ENCODE measurements at regions not wholly inside any gene's neighbourhood (a gene's known extent, or its start where the extent isn't known, plus 50 kb on each side); places are given as distances from the start of the nearest gene placed in this dataset.

DNA sequence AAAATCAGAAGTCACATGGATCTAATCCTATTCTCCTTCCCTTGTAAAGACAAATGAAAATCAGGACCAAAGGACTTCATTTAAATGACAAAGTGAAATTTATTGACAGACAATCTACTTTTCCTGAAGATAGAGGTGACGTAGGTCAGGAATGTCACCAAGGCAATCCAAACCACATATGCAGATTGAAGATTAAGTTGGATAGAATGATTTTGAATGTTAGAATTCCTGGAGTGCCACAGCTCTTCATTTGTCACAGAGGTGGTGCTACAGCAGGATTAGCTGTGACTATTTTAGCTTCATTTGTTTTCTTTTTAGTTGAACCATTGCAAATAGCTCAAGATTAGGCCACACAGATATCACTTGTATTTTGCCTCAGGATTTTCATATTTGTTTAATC is 736.0 kb upstream of the ARRDC3 start:
- TF ChIP-seq, protein P1, sequence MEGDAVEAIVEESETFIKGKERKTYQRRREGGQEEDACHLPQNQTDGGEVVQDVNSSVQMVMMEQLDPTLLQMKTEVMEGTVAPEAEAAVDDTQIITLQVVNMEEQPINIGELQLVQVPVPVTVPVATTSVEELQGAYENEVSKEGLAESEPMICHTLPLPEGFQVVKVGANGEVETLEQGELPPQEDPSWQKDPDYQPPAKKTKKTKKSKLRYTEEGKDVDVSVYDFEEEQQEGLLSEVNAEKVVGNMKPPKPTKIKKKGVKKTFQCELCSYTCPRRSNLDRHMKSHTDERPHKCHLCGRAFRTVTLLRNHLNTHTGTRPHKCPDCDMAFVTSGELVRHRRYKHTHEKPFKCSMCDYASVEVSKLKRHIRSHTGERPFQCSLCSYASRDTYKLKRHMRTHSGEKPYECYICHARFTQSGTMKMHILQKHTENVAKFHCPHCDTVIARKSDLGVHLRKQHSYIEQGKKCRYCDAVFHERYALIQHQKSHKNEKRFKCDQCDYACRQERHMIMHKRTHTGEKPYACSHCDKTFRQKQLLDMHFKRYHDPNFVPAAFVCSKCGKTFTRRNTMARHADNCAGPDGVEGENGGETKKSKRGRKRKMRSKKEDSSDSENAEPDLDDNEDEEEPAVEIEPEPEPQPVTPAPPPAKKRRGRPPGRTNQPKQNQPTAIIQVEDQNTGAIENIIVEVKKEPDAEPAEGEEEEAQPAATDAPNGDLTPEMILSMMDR (IDR thresholded peaks at IDR 0.05; ENCODE audit: insufficient read depth, low read length): no peak
- TF ChIP-seq SPI1 (IDR thresholded peaks at IDR 0.05; ENCODE audit: borderline replicate concordance, low read depth): no peak
- TF ChIP-seq GABPA (IDR thresholded peaks at IDR 0.05; ENCODE audit: low read depth): no peak
- no peak for TF ChIP-seq POLR2AphosphoS5 (IDR thresholded peaks at IDR 0.05; ENCODE audit: low read depth)
- TF ChIP-seq, protein P2, sequence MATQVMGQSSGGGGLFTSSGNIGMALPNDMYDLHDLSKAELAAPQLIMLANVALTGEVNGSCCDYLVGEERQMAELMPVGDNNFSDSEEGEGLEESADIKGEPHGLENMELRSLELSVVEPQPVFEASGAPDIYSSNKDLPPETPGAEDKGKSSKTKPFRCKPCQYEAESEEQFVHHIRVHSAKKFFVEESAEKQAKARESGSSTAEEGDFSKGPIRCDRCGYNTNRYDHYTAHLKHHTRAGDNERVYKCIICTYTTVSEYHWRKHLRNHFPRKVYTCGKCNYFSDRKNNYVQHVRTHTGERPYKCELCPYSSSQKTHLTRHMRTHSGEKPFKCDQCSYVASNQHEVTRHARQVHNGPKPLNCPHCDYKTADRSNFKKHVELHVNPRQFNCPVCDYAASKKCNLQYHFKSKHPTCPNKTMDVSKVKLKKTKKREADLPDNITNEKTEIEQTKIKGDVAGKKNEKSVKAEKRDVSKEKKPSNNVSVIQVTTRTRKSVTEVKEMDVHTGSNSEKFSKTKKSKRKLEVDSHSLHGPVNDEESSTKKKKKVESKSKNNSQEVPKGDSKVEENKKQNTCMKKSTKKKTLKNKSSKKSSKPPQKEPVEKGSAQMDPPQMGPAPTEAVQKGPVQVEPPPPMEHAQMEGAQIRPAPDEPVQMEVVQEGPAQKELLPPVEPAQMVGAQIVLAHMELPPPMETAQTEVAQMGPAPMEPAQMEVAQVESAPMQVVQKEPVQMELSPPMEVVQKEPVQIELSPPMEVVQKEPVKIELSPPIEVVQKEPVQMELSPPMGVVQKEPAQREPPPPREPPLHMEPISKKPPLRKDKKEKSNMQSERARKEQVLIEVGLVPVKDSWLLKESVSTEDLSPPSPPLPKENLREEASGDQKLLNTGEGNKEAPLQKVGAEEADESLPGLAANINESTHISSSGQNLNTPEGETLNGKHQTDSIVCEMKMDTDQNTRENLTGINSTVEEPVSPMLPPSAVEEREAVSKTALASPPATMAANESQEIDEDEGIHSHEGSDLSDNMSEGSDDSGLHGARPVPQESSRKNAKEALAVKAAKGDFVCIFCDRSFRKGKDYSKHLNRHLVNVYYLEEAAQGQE (IDR thresholded peaks at IDR 0.05; ENCODE audit: insufficient replicate concordance, low read depth): no peak
- Histone ChIP-seq H3K27me3 (ENCODE audit: insufficient read depth, poor library complexity, severe bottlenecking) (no peaks in the 10 kb centered on the region), H3K27ac (replicated peaks) (no peak overlapping the region), H3K4me3 (replicated peaks; ENCODE audit: insufficient read depth, low read length) (no peak overlapping the region)
- DNase-seq (ENCODE audit: low read depth in 1 of 2, low spot score in 1 of 2): no peak

DNA sequence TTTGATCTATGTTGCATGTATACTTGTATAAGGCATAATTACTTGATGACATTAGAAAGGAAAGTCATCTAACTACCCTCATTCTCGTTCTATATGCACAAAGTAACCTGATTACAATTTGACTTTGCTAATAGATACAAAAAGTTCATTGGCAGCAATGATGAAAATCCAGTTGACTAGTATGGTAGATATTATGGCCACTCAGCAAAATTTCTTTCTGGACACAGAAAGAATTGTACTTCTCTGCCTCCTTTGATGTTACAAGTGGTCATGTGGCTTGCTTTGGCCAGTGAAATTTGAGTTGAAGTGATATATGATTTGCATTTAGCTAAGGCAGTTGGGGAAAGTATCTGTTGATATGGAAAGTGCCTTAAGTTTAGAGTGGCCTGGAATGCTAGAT is 723.7 kb upstream of the ARRDC3 start:
- no peak for DNase-seq (ENCODE audit: low read depth in 1 of 2, low spot score in 1 of 2)
- Histone ChIP-seq H3K4me3 (replicated peaks; ENCODE audit: insufficient read depth, low read length) (no peak overlapping the region), H3K27ac (replicated peaks) (no peak overlapping the region), H3K27me3 (ENCODE audit: insufficient read depth, poor library complexity, severe bottlenecking) (no peaks in the 10 kb centered on the region)
- TF ChIP-seq, protein P1 (IDR thresholded peaks at IDR 0.05; ENCODE audit: insufficient read depth, low read length): no peak
- TF ChIP-seq POLR2AphosphoS5 (IDR thresholded peaks at IDR 0.05; ENCODE audit: low read depth): no peak
- TF ChIP-seq GABPA (IDR thresholded peaks at IDR 0.05; ENCODE audit: low read depth): no peak
- TF ChIP-seq SPI1 (IDR thresholded peaks at IDR 0.05; ENCODE audit: borderline replicate concordance, low read depth): no peak
- TF ChIP-seq, protein P2 (IDR thresholded peaks at IDR 0.05; ENCODE audit: insufficient replicate concordance, low read depth): no peak

GRCh38 chr5:92104126-92104525 is 721.0 kb upstream of the ARRDC3 start:
- H3K4me3 ChIP-seq (replicated peaks; ENCODE audit: insufficient read depth, low read length): no peak overlapping the region
- no peaks in the 10 kb centered on the region for H3K27me3 ChIP-seq (ENCODE audit: insufficient read depth, poor library complexity, severe bottlenecking)
- TF ChIP-seq GABPA (IDR thresholded peaks at IDR 0.05; ENCODE audit: low read depth) (no peak), SPI1 (IDR thresholded peaks at IDR 0.05; ENCODE audit: borderline replicate concordance, low read depth) (no peak), POLR2AphosphoS5 (IDR thresholded peaks at IDR 0.05; ENCODE audit: low read depth) (no peak)
- H3K27ac ChIP-seq (replicated peaks): no peak overlapping the region
- DNase-seq (ENCODE audit: low read depth in 1 of 2, low spot score in 1 of 2): no peak

DNA sequence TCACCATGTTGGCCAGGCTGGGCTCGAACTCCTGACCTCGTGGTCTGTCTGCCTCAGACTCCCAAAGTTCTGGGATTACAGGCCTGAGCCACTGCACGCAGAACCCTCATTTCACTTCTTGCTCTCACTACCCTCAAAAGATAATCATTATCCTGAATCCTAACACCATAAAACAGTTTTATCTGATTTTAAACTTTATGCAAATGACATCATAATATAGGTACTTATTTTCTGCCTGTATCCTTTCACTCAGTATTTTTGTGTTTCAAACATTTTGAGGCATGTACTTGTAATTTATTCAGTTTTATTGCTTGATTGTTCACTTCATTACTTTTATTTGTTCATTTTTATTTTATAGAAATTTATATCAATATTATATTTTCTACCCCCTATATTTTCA is 719.2 kb upstream of the ARRDC3 start:
- H3K4me3 ChIP-seq (replicated peaks; ENCODE audit: insufficient read depth, low read length): no peak overlapping the region
- DNase-seq (ENCODE audit: low read depth in 1 of 2, low spot score in 1 of 2): no peak
- no peaks in the 10 kb centered on the region for H3K27me3 ChIP-seq (ENCODE audit: insufficient read depth, poor library complexity, severe bottlenecking)
- H3K27ac ChIP-seq (replicated peaks): no peak overlapping the region
- TF ChIP-seq, protein P2 (IDR thresholded peaks at IDR 0.05; ENCODE audit: insufficient replicate concordance, low read depth): no peak
- TF ChIP-seq GABPA (IDR thresholded peaks at IDR 0.05; ENCODE audit: low read depth): no peak
- TF ChIP-seq, protein P1 (IDR thresholded peaks at IDR 0.05; ENCODE audit: insufficient read depth, low read length): no peak
- TF ChIP-seq POLR2AphosphoS5 (IDR thresholded peaks at IDR 0.05; ENCODE audit: low read depth): no peak
- no peak for TF ChIP-seq SPI1 (IDR thresholded peaks at IDR 0.05; ENCODE audit: borderline replicate concordance, low read depth)

Data from HL-60 (cell line).